GM21619 (cell line): ENCODE measurements at regions not wholly inside any gene's neighbourhood (a gene's known extent, or its start where the extent isn't known, plus 50 kb on each side); places are given as distances from the start of the nearest gene placed in this dataset.

Source experiments
- ATAC-seq: cut with Tn5 transposase; IDR thresholded peaks from one replicate; pipeline ENCODE4 v1.9.1; 2021; ENCODE audit not compliant: unreplicated experiment

- ATAC-seq: peak; percentile 37
Observed at GRCh38 chrX:39891781-39892180, 206.0 kb downstream of the BCOR start.

- ATAC-seq: no peak
Observed at GRCh38 chrX:39893417-39894338, 204.1 kb downstream of the BCOR start.

GRCh38 chrX:39894683-39895082 lies 203.1 kb downstream of the BCOR start:
- no peak for ATAC-seq

- no peak for ATAC-seq
Observed at GRCh38 chrX:39895218-39896110, 202.3 kb downstream of the BCOR start.

- no peak for ATAC-seq
Observed at GRCh38 chrX:39896951-39897740, 200.6 kb downstream of the BCOR start.

- no peak for ATAC-seq
Observed at GRCh38 chrX:39897741-39898097, 200.0 kb downstream of the BCOR start.

GRCh38 chrX:39898147-39898546 lies 199.6 kb downstream of the BCOR start:
- no peak for ATAC-seq

- no peak for ATAC-seq
Observed at GRCh38 chrX:39899059-39899458, 198.7 kb downstream of the BCOR start.

GRCh38 chrX:39899856-39900776 lies 197.6 kb downstream of the BCOR start:
- no peak for ATAC-seq

GRCh38 chrX:39900777-39901170 lies 197.0 kb downstream of the BCOR start:
- ATAC-seq: no peak

- ATAC-seq: no peak
Observed at GRCh38 chrX:39903343-39903742, 194.4 kb downstream of the BCOR start.

- no peak for ATAC-seq
Observed at GRCh38 chrX:39903937-39904336, 193.8 kb downstream of the BCOR start.

- ATAC-seq: no peak
Observed at GRCh38 chrX:39904816-39905537, 192.8 kb downstream of the BCOR start.

- ATAC-seq: no peak
Observed at GRCh38 chrX:39905538-39905891, 192.2 kb downstream of the BCOR start.

- no peak for ATAC-seq
Observed at GRCh38 chrX:39905946-39906345, 191.8 kb downstream of the BCOR start.

GRCh38 chrX:39907964-39908661 lies 189.6 kb downstream of the BCOR start:
- no peak for ATAC-seq

GRCh38 chrX:39909996-39910395 lies 187.8 kb downstream of the BCOR start:
- no peak for ATAC-seq

- ATAC-seq: no peak
Observed at GRCh38 chrX:39910651-39911050, 187.1 kb downstream of the BCOR start.
